CD4-positive, alpha-beta T cell (primary cell): ENCODE measurements at regions not wholly inside any gene's neighbourhood (a gene's known extent, or its start where the extent isn't known, plus 50 kb on each side); places are given as distances from the start of the nearest gene placed in this dataset.

Source experiments
- ATAC-seq: fragments of 200-7000 bp; cut with Tn5 transposase; one replicate; pipeline ENCODE4 v1.10.0; 2022; ENCODE audit warnings: mild to moderate bottlenecking; ENCODE audit not compliant: poor library complexity
- CTCF ChIA-PET: fragments of 350-600 bp; sonication (Branson Sonifier 250); formaldehyde crosslinking; loops from one replicate; lab custom pipeline; 2021; ENCODE audit warnings: antibody characterized with exemption, inconsistent platforms; lab: Charles Lee
- POLR2A ChIA-PET: fragments of 350-600 bp; sonication (Branson Sonifier 250); formaldehyde crosslinking; loops from one replicate; lab custom pipeline; 2021; ENCODE audit warnings: antibody characterized with exemption, inconsistent platforms; lab: Charles Lee
- DNase-seq, 14 experiments: peaks; one replicate each; pipeline ENCODE4 v3.0.0-alpha.2; 2013 to 2020; ENCODE audit warnings: mixed read lengths in 2 of 14
- H3K27ac ChIP-seq, 2 donors: one replicate each; pipeline versions ENCODE4 v1.5.1 to v1.7.0; 2013; ENCODE audit warnings: low read length in 2 of 2, low read depth in 1 of 2, mild to moderate bottlenecking in 1 of 2
- H3K27me3 ChIP-seq, 2 experiments: 1 replicate in 1 of 2; 2 replicates in 1 of 2; pipeline versions ENCODE4 v1.6.1 to v1.7.0; 2013; ENCODE audit warnings: low read length in 2 of 2, control low read depth in 1 of 2, mild to moderate bottlenecking in 1 of 2, moderate library complexity in 1 of 2; ENCODE audit not compliant: insufficient read depth in 2 of 2, control insufficient read depth in 1 of 2
- H3K36me3 ChIP-seq: one replicate; pipeline ENCODE4 v1.6.1; 2013; ENCODE audit warnings: low read length, control low read depth; ENCODE audit not compliant: insufficient read depth
- H3K4me1 ChIP-seq: one replicate; pipeline ENCODE4 v1.6.1; 2013; ENCODE audit warnings: low read length, control low read depth; ENCODE audit not compliant: insufficient read depth
- H3K4me3 ChIP-seq: one replicate; pipeline ENCODE4 v1.5.1; 2013; ENCODE audit warnings: mild to moderate bottlenecking, low read length, moderate library complexity
- H3K9me3 ChIP-seq, 2 experiments: 1 replicate in 1 of 2; 2 replicates in 1 of 2; pipeline versions ENCODE4 v1.6.1 to v1.7.0; 2013; ENCODE audit warnings: low read length in 2 of 2, mild to moderate bottlenecking in 2 of 2, control low read depth in 1 of 2, moderate library complexity in 1 of 2; ENCODE audit not compliant: control insufficient read depth in 1 of 2, insufficient read depth in 1 of 2
- H3K27ac Mint-ChIP-seq: one replicate; pipeline ENCODE4 v1.8.0; 2020; ENCODE audit warnings: mixed read lengths
- H3K27me3 Mint-ChIP-seq: one replicate; pipeline ENCODE4 v1.8.0; 2021; ENCODE audit warnings: mixed read lengths
- H3K36me3 Mint-ChIP-seq: one replicate; pipeline ENCODE4 v1.8.0; 2021; ENCODE audit warnings: low read depth, mixed read lengths
- H3K4me1 Mint-ChIP-seq: one replicate; pipeline ENCODE4 v1.8.0; 2021; ENCODE audit warnings: low read depth, mixed read lengths
- H3K4me3 Mint-ChIP-seq: one replicate; pipeline ENCODE4 v1.8.0; 2020; ENCODE audit warnings: mild to moderate bottlenecking, mixed read lengths
- H3K9me3 Mint-ChIP-seq: one replicate; pipeline ENCODE4 v1.8.0; 2020; ENCODE audit warnings: mixed read lengths
- CTCF ChIP-seq: fragments of 200-600 bp; IDR thresholded peaks from one replicate; pipeline ENCODE4 v1.8.0; 2022; ENCODE audit warnings: antibody characterized with exemption, mild to moderate bottlenecking
- intact Hi-C, 2 experiments: fragments of 100-400 bp; cut with DNase I in 1 of 2; cut with micrococcal nuclease in 1 of 2; formaldehyde crosslinking; loops; one replicate each; pipeline versions ENCODE4 v1.15.1 to v1.9.0; 2023 to 2025; cut with DNase I, micrococcal nuclease

DNA sequence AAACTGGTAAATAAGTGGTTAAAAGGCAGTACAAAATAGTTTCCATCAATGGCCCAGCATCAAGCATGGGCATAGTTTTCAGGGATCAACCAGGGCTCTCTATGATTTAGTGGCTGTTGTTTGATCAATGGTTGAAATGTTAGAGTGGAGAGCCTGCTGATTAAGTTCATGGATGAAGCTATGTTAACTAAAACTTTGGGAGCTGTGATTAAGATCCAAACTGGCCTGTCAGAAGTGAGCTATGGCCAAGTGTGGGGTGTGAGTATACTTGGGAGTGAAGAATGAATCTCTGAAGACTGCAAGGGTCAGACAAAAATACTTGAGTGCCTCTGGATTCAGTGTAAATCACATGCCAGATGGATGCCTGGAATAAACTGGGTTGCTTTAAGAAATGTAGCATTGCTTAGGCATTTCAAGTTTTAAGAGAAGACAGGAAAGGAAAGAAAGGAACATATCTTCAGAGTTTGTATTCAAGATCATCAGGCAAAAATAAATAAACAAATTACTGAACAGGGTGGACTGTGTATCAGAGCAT is 422.2 kb upstream of the ADAMTS9 start:
- DNase-seq, result no peak
- no peaks in the 10 kb centered on the region for H3K27me3 Mint-ChIP-seq
- H3K9me3 ChIP-seq, result no peaks in the 10 kb centered on the region
- H3K4me3 Mint-ChIP-seq, result no peak overlapping the region
- ChIA-PET POLR2A (no interaction called here), CTCF (no interaction called here)
- H3K9me3 Mint-ChIP-seq, result peaks cover 9% of the 10 kb centered on the region
- no peak overlapping the region for H3K27ac ChIP-seq
- intact Hi-C loops, result no loop called here
- H3K4me3 ChIP-seq, result no peak overlapping the region
- H3K27ac Mint-ChIP-seq, result no peak overlapping the region
- no peaks in the 10 kb centered on the region for H3K36me3 Mint-ChIP-seq
- H3K4me1 Mint-ChIP-seq, result no peaks in the 10 kb centered on the region
- no peak for TF ChIP-seq CTCF
- H3K36me3 ChIP-seq, result no peaks in the 10 kb centered on the region
- H3K4me1 ChIP-seq, result no peaks in the 10 kb centered on the region
- H3K27me3 ChIP-seq, result no peaks in the 10 kb centered on the region
- no peak for ATAC-seq

DNA sequence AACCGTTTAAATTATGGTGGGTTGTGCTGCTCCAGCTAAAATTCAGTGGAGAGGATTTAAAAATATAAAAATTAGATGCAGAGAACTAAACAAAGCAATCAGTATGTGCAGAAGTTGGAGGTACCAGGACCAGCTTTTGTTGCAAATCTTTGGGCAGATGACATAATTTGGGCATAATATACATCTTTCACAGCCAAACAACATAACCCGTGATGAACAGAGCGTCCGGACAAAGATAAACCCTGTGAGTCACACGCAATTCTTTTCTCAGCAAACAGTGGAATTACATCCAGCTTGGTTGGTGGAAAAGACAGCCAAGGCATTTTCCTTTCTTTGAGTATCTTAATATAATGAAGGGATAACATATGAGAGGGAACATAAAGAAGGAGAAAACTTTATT is 419.4 kb upstream of the ADAMTS9 start:
- H3K4me1 ChIP-seq, result no peaks in the 10 kb centered on the region

GRCh38 chr3:65101450-65101849 is 413.6 kb upstream of the ADAMTS9 start:
- H3K27ac Mint-ChIP-seq, result no peak overlapping the region
- H3K27me3 Mint-ChIP-seq, result no peaks in the 10 kb centered on the region
- ChIA-PET CTCF (no interaction called here), POLR2A (no interaction called here)
- DNase-seq, result no peak
- Histone ChIP-seq H3K27me3 (no peaks in the 10 kb centered on the region), H3K9me3 (peaks cover 0 to 4% of the 10 kb centered on the region in 2 experiments), H3K36me3 (no peaks in the 10 kb centered on the region), H3K4me3 (no peak overlapping the region), H3K4me1 (no peaks in the 10 kb centered on the region), H3K27ac (no peak overlapping the region)
- no peaks in the 10 kb centered on the region for H3K4me1 Mint-ChIP-seq
- no peak for ATAC-seq
- no peak overlapping the region for H3K4me3 Mint-ChIP-seq
- intact Hi-C loops, result no loop called here
- H3K36me3 Mint-ChIP-seq, result no peaks in the 10 kb centered on the region
- TF ChIP-seq CTCF, result no peak
- H3K9me3 Mint-ChIP-seq, result peaks cover 2% of the 10 kb centered on the region

More for the DNA sequence above, 419.4 kb upstream of the ADAMTS9 start:
- Mint-ChIP-seq H3K27me3 (no peaks in the 10 kb centered on the region), H3K4me3 (no peak overlapping the region), H3K9me3 (peaks cover 6% of the 10 kb centered on the region), H3K4me1 (no peaks in the 10 kb centered on the region), H3K27ac (no peak overlapping the region), H3K36me3 (no peaks in the 10 kb centered on the region)
- Histone ChIP-seq H3K36me3 (no peaks in the 10 kb centered on the region), H3K27me3 (no peaks in the 10 kb centered on the region), H3K27ac (no peak overlapping the region), H3K4me3 (no peak overlapping the region), H3K9me3 (peaks cover 0 to 4% of the 10 kb centered on the region in 2 experiments)
- no peak for ATAC-seq
- TF ChIP-seq CTCF, result no peak
- DNase-seq, result no peak
- POLR2A ChIA-PET, result no interaction called here
- intact Hi-C loops, result no loop called here
- CTCF ChIA-PET, result no interaction called here
